ENCODE measurements at regions not wholly inside any gene's neighbourhood (a gene's known extent, or its start where the extent isn't known, plus 50 kb on each side); places are given as distances from the start of the nearest gene placed in this dataset.
"Not testable (repeated sequence)": the region's sequence is repeated elsewhere in the genome, so short reads cannot be mapped to it uniquely, and the experiment has no call there.

DNA sequence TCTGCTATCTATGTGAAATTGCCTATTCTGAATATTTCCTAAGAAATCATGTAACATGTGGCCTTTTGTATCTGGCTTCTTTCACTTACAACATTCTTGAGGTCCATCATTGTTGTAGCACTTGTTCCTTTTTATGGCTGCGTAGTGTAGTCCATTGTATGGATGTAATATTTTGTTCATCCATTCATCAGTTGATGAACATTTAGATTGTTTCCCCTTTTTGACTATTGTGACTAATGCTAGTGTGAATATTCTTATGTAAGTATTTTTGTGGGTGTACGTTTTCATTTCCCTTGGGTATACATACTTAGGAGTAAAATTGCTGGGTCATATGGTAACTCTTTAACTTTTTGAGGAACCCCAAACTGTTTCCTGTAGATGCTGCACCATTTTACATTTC is 134.6 kb downstream of the FOXD4L6 start:
- TF ChIP-seq, protein P1, sequence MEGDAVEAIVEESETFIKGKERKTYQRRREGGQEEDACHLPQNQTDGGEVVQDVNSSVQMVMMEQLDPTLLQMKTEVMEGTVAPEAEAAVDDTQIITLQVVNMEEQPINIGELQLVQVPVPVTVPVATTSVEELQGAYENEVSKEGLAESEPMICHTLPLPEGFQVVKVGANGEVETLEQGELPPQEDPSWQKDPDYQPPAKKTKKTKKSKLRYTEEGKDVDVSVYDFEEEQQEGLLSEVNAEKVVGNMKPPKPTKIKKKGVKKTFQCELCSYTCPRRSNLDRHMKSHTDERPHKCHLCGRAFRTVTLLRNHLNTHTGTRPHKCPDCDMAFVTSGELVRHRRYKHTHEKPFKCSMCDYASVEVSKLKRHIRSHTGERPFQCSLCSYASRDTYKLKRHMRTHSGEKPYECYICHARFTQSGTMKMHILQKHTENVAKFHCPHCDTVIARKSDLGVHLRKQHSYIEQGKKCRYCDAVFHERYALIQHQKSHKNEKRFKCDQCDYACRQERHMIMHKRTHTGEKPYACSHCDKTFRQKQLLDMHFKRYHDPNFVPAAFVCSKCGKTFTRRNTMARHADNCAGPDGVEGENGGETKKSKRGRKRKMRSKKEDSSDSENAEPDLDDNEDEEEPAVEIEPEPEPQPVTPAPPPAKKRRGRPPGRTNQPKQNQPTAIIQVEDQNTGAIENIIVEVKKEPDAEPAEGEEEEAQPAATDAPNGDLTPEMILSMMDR (conservative IDR thresholded peaks at IDR 0.05; ENCODE audit: low read depth, low read length) = not testable (repeated sequence)
- TF ChIP-seq EZH2 (IDR thresholded peaks at IDR 0.05; ENCODE audit: borderline replicate concordance, low read depth, low read length, poor library complexity, severe bottlenecking) = not testable (repeated sequence)

All from A673 (cell line).